HG02588 (cell line): ENCODE measurements at regions not wholly inside any gene's neighbourhood (a gene's known extent, or its start where the extent isn't known, plus 50 kb on each side); places are given as distances from the start of the nearest gene placed in this dataset.

ENCODE experiments used
- ATAC-seq: cut with Tn5 transposase; IDR thresholded peaks from one replicate; pipeline ENCODE4 v1.9.1; 2021; ENCODE audit warnings: mild to moderate bottlenecking, moderate library complexity; ENCODE audit not compliant: unreplicated experiment

DNA sequence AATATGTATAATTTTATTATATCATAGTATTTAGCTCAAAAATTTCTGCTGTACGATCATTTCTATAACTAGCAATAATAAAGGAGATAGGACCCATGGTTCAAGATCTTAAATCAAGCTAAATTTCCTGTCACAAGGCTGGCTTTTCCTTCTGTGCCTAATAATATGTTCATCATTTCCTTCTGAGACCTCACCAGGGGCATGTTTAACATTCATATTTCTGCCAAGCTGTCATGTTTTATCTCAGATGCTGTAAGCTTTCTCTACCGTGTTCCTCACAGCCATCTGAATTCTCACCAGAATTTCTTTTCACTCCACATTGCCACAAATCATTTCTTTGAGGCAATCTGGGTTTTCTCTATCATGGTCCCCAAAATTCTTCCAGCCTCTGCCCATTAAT is 482.3 kb upstream of the SGCG start:
- ATAC-seq, result no peak

GRCh38 chr13:22700246-22700887 is 480.4 kb upstream of the SGCG start:
- ATAC-seq, result no peak

- ATAC-seq, result no peak
These were observed 477.1 kb upstream of the SGCG start for GRCh38 chr13:22703601-22704209.

GRCh38 chr13:22707946-22708345 is 472.8 kb upstream of the SGCG start:
- ATAC-seq, result no peak

- no peak for ATAC-seq
These were observed 463.7 kb upstream of the SGCG start for GRCh38 chr13:22717036-22717435.

GRCh38 chr13:22726726-22727125 is 454.1 kb upstream of the SGCG start:
- no peak for ATAC-seq

- ATAC-seq, result no peak
These were observed 445.5 kb upstream of the SGCG start for GRCh38 chr13:22735011-22735995.

DNA sequence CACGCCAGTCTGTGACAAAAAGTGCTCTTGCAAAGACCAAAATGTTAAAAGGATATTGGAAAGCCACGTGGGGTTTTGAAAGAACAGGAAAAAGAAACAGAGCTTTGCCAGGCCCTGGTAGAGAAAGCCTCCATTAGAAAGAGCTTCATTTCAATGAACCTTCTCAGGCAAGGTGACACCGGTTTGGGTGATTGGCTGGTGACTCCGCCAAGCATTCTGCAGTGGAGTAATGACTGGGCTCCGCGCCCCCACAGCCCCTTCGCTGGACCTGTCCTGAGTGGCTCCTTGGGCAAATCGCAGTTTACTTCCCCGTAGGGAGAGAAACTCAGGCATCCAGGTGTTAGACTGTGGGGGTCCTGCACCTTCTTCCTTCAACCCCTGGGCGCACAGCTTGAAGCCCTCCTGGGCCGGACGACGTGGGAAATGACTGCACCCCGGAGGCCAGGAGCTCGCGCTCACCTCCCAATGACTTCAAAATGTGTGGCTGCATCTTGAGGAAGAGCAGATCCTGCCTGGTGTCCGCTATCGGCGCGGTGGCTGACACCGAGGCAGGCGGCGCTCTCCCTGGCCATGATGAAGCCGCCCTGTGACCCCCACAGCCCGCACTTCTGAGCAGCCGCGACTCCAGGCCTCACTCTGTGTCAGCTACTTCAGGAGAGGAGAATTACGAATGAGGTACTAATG is 444.6 kb upstream of the SGCG start:
- no peak for ATAC-seq

- ATAC-seq, result no peak
These were observed 444.0 kb upstream of the SGCG start for GRCh38 chr13:22736768-22737092.

GRCh38 chr13:22738357-22738756 is 442.4 kb upstream of the SGCG start:
- no peak for ATAC-seq

GRCh38 chr13:22740264-22740663 is 440.5 kb upstream of the SGCG start:
- ATAC-seq, result no peak

GRCh38 chr13:22744688-22745452 is 435.9 kb upstream of the SGCG start:
- no peak for ATAC-seq

DNA sequence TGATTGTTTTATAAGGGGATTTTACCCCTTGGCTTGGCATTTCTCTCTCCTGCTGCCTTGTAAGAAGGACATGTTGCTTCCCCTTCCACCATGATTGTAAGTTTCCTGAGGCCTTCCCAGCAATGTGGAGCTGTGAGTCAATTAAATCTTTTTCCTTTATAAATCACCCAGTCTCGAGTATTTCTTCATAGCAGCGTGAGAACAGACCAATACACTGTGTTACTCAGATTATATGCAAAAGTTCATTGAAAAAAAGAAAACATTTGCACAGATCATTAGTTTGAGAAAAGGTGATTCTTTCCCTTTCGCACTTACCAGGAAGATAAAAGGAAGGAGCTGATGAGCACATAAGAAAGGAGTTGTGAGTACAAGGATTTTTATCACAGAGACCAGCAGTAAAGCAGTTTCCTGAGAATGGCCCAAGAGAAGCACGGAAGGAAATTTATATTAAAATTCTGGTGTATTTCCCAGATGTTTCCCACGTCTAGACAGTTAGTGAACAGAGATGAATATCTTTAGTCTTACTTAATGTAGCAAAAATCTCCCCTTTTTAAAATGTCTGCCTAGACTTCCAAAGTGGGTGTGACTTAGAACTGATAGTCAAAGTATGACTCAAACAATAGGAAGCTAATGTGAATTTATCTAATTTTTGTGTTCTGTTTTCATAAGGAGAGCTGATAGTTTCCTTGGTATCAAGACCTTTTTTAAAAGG is 431.8 kb upstream of the SGCG start:
- no peak for ATAC-seq

- no peak for ATAC-seq
These were observed 431.2 kb upstream of the SGCG start for GRCh38 chr13:22749626-22750025.

- ATAC-seq, result no peak
These were observed 423.2 kb upstream of the SGCG start for GRCh38 chr13:22757530-22758120.

GRCh38 chr13:22758245-22758644 is 422.5 kb upstream of the SGCG start:
- ATAC-seq, result no peak

DNA sequence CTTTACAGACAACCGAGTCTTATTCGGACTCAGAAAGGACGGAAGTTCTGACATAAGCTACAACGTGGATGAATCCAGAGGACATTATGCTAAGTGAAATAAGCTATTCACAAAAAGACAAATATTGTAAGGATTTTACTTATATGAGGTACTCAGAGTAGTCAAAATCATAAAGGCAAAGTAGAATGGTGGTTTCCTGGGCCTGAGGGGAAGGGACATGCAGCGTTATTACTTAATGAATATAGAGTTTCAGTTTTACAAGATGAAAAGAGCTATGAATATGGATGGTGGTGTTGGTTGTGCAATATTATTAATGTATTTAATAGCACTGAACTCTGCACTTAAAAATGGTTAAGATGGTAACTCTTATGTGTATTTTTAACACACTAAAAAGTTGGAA is 419.1 kb upstream of the SGCG start:
- ATAC-seq, result no peak

DNA sequence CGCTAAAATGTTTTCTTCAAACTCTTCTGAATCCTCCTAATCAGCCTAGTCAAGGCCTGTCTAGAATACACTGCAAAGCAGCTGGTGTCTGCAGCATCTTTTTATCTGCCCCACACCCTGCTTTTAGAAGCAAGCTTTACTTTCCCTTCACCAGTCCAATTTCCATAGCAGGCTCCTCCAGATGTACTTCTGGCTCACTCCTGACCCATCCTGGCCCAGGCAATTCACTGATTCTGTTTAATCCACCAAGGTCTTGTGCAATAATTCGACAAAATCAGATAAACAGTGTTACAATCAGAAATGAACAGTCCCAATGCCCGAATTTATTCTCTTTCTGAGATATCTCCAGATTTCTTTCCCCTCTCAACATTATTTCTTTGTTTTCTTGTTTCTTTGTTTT is 415.2 kb upstream of the SGCG start:
- ATAC-seq, result no peak

DNA sequence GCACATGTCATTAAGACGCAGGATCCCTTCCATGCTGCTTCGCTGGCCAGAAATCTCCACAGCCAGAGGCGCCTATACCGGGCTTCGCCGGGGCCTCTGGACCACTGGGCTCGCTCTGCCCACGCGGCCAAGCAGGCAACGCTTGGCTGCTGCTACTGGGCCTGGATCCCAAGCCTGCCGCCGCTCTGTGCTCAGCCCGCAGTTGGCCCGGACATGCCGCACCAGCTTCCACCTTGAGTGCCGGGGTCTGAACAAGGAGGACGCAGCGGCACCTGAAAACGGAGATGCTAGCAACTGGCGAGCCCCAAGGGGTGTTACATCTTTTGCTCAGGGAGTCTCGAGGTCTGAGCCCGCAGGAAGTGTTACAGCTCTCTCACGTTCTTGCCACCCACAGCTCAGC is 409.9 kb upstream of the SGCG start:
- no peak for ATAC-seq

GRCh38 chr13:22773465-22773864 is 407.3 kb upstream of the SGCG start:
- no peak for ATAC-seq
